ENCODE measurements at regions not wholly inside any gene's neighbourhood (a gene's known extent, or its start where the extent isn't known, plus 50 kb on each side); places are given as distances from the start of the nearest gene placed in this dataset.

DNA sequence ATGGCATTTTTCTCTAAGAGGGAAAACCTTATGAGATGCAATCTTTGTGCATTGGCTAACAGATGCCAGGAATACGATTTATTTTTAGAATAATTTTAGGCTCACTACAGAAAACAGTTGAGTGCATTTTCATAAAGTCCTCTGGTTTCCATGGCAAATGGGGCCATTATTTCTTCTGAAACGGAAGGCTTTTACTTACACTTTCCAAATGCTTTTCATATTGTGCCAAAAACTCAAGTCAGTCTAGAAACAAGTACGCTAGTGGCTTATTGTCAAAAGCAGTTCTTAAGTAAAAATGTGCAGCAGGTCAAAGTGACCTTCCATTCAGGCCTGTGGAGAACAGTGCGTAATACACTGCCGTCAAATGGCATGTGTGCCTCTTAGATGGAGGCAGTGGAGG lies 628.7 kb downstream of the EFNB2 start:
- Histone ChIP-seq H3K9me2 (ENCODE audit: insufficient read depth, low read length) (no peaks in the 10 kb centered on the region), H3K4me1 (ENCODE audit: insufficient read depth, low read length, poor library complexity, severe bottlenecking) (no peaks in the 10 kb centered on the region)
- BruUV-seq (replicated peaks), result no TSS peak

DNA sequence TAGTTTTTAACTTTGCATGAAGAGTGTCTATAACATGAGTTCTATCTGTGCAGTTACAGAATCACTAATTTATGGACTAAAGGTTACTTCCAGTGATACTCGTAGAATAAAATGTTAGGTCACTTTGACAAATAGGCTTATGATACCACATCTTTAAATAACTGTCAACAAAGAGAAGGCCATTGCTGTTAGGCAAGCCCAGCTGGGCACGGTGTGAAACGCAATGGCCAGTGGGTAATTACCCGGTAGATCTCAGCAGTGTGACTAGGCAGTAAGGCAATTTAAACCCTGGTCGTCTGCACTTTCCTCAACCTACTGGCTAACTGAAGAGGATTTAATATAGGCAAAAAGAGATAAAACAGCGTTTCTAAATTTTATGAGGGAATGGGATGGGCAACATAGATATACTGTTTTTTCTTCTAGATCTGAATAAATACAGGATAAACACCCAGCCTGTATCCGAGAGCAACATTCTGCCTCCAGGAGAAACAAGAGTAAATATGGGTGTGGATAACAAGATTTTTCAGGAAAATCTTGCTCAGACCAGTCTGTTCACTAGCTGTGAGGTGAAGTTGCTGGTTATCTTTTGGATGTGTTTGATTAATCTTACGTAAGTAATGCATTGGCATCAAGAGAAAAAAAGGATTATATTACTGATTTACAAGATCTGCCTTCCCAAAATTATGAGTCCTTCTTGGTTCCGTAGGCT lies 631.3 kb downstream of the EFNB2 start:
- H4K20me1 ChIP-seq (ENCODE audit: insufficient read depth, low read length), result no peaks in the 10 kb centered on the region
- H3K9me3 ChIP-seq (ENCODE audit: low read length), result no peaks in the 10 kb centered on the region
- no peak for DNase-seq (ENCODE audit: low spot score)
- H2AFZ ChIP-seq (ENCODE audit: low read length), result no peak overlapping the region
- CTCF ChIA-PET (ENCODE audit: unreplicated experiment), result no interaction called here
- H3K4me3 ChIP-seq (ENCODE audit: low read depth, low read length, poor library complexity, severe bottlenecking), result no peak overlapping the region
- POLR2A ChIA-PET, result interaction anchor here (0.6 to 0.7 kb wide), 2 partner anchors 9 to 222 kb away, joined by 3 read pairs; no protein-coding TSS in a partner anchor
- H3K4me2 ChIP-seq (ENCODE audit: low read length), result no peak overlapping the region
- H3K27ac ChIP-seq (ENCODE audit: low read depth, low read length, poor library complexity, severe bottlenecking), result no peak overlapping the region
- intact Hi-C loops (cut with micrococcal nuclease; ENCODE audit: unreplicated experiment), result no loop called here
- no peaks in the 10 kb centered on the region for H3K36me3 ChIP-seq (ENCODE audit: insufficient read depth, low read length)
- no peaks in the 10 kb centered on the region for H3K4me1 ChIP-seq (ENCODE audit: insufficient read depth, low read length, poor library complexity, severe bottlenecking)
- no peaks in the 10 kb centered on the region for H3K9me2 ChIP-seq (ENCODE audit: insufficient read depth, low read length)
- no TSS peak for BruUV-seq (replicated peaks)
- no peaks in the 10 kb centered on the region for H3K79me2 ChIP-seq (ENCODE audit: insufficient read depth, low read depth, low read length)
- TF ChIP-seq, protein P1, sequence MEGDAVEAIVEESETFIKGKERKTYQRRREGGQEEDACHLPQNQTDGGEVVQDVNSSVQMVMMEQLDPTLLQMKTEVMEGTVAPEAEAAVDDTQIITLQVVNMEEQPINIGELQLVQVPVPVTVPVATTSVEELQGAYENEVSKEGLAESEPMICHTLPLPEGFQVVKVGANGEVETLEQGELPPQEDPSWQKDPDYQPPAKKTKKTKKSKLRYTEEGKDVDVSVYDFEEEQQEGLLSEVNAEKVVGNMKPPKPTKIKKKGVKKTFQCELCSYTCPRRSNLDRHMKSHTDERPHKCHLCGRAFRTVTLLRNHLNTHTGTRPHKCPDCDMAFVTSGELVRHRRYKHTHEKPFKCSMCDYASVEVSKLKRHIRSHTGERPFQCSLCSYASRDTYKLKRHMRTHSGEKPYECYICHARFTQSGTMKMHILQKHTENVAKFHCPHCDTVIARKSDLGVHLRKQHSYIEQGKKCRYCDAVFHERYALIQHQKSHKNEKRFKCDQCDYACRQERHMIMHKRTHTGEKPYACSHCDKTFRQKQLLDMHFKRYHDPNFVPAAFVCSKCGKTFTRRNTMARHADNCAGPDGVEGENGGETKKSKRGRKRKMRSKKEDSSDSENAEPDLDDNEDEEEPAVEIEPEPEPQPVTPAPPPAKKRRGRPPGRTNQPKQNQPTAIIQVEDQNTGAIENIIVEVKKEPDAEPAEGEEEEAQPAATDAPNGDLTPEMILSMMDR (conservative IDR thresholded peaks at IDR 0.05; ENCODE audit: low read length), result no peak
- TF ChIP-seq EZH2phosphoT487 (IDR thresholded peaks at IDR 0.05; ENCODE audit: borderline replicate concordance, low read depth, low read length), result no peak

More for the DNA sequence above, 628.7 kb downstream of the EFNB2 start:
- Histone ChIP-seq H3K36me3 (ENCODE audit: insufficient read depth, low read length) (no peaks in the 10 kb centered on the region), H2AFZ (ENCODE audit: low read length) (no peak overlapping the region), H3K27ac (ENCODE audit: low read depth, low read length, poor library complexity, severe bottlenecking) (no peak overlapping the region), H3K79me2 (ENCODE audit: insufficient read depth, low read depth, low read length) (no peaks in the 10 kb centered on the region), H3K4me2 (ENCODE audit: low read length) (no peak overlapping the region), H3K4me3 (ENCODE audit: low read depth, low read length, poor library complexity, severe bottlenecking) (no peak overlapping the region), H4K20me1 (ENCODE audit: insufficient read depth, low read length) (no peaks in the 10 kb centered on the region), H3K9me3 (ENCODE audit: low read length) (no peaks in the 10 kb centered on the region)
- ChIA-PET POLR2A (no interaction called here), CTCF (ENCODE audit: unreplicated experiment) (no interaction called here)
- no peak for DNase-seq (ENCODE audit: low spot score)
- intact Hi-C loops (cut with micrococcal nuclease; ENCODE audit: unreplicated experiment), result no loop called here
- TF ChIP-seq, protein P1 (conservative IDR thresholded peaks at IDR 0.05; ENCODE audit: low read length), result no peak
- TF ChIP-seq EZH2phosphoT487 (IDR thresholded peaks at IDR 0.05; ENCODE audit: borderline replicate concordance, low read depth, low read length), result no peak

DNA sequence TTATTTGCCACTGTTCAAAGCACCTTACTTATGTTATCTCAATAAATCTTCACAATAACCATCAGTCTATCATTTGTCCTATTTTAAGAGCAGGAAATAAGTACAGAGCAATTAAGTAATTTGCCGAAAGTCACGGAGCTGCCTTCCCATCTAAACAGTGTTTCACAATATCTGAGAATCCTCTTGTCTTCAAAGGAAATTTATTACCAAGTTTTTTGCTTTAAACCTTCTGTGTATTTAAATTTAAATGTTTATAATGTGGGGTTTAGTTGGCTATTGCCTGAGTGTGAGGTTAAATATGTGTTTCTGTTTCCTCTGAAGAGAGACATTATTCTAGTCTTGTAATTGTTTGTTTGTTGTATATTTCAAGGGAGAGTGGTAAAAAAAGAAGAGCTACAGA lies 633.1 kb downstream of the EFNB2 start:
- Histone ChIP-seq H3K27ac (ENCODE audit: low read depth, low read length, poor library complexity, severe bottlenecking) (no peak overlapping the region), H3K9me3 (ENCODE audit: low read length) (no peaks in the 10 kb centered on the region), H3K79me2 (ENCODE audit: insufficient read depth, low read depth, low read length) (no peaks in the 10 kb centered on the region), H3K4me1 (ENCODE audit: insufficient read depth, low read length, poor library complexity, severe bottlenecking) (no peaks in the 10 kb centered on the region), H3K9me2 (ENCODE audit: insufficient read depth, low read length) (no peaks in the 10 kb centered on the region), H2AFZ (ENCODE audit: low read length) (no peak overlapping the region), H3K36me3 (ENCODE audit: insufficient read depth, low read length) (no peaks in the 10 kb centered on the region), H3K4me3 (ENCODE audit: low read depth, low read length, poor library complexity, severe bottlenecking) (no peak overlapping the region), H3K4me2 (ENCODE audit: low read length) (no peak overlapping the region), H4K20me1 (ENCODE audit: insufficient read depth, low read length) (no peaks in the 10 kb centered on the region)
- ChIA-PET POLR2A (no interaction called here), CTCF (ENCODE audit: unreplicated experiment) (no interaction called here)
- TF ChIP-seq, protein P1 (conservative IDR thresholded peaks at IDR 0.05; ENCODE audit: low read length), result no peak
- no peak for TF ChIP-seq EZH2phosphoT487 (IDR thresholded peaks at IDR 0.05; ENCODE audit: borderline replicate concordance, low read depth, low read length)
- BruUV-seq (replicated peaks), result no TSS peak
- intact Hi-C loops (cut with micrococcal nuclease; ENCODE audit: unreplicated experiment), result no loop called here
- no peak for DNase-seq (ENCODE audit: low spot score)

Data from OCI-LY7 (cell line).